ENCODE measurements at regions not wholly inside any gene's neighbourhood (a gene's known extent, or its start where the extent isn't known, plus 50 kb on each side); places are given as distances from the start of the nearest gene placed in this dataset.
A peak's percentile ranks its signal among the peaks of the same experiment; 100 is the strongest.
"Not testable (repeated sequence)": the region's sequence is repeated elsewhere in the genome, so short reads cannot be mapped to it uniquely, and the experiment has no call there.

DNA sequence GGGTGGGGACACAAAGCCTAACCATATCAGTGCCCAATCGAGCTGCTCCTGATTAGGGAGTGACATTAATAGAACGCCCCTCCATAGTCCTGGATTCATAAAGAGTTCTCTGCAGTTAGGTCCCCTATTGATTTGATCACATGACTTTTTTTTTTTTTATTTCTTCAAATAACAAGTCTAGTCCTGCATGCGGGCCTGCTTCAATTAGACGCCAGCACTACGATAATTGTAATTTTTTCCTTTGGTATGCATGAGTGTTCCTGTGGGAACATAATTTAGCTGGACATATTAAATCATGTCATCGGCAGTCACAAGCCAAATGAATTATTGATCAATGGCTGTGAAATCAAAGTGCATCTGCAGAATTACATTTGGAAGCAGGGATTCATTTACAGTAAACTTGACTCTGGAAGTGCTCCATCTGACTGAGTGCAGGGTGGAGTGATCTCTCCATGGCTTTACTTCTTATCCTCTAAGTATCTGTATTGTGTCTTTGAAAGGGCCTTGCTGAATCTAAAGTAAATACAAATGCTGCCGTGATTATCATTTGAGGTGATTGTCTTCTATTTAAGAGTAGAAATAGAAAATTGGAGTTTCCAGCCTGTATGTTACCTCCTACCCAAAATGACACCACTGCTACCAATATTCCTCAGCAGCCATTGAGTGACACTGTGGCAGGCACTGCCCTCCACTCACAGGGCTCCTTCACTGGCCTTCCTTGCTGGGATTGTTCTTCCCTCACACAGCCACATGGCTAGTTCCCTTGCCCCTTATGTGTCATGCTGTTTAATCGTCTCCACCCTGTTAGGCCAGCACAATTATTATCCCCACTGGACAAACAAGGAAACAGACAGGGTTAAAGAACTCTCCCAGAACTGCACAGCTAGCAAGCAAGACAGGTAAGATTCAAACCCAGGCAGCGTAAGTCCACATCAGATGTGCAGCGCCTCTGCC, 337.4 kb upstream of the ID2 start:
- no peak for DNase-seq (ENCODE audit: low spot score)

- DNase-seq (ENCODE audit: low spot score), result no peak
These were observed 336.7 kb upstream of the ID2 start for GRCh38 chr2:8345200-8345599.

DNA sequence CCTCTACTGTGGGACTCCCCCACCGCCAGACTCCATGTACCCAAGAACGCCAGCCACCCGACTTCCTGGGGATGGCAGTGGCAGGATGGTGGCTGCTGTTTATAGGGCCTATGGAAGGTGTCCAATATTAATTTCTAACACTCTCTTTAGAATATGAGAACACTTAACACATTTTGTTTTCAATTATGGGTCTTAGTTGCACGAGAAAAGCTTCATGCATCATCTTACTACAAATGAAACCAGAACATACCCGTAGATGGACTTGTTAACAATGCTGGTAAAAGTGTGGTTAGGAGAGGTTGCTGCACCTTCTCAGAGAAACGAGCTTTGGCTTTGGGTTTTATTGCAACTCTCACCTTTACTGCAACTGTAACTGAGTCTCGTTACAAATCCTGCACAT, 335.6 kb upstream of the ID2 start:
- DNase-seq (ENCODE audit: low spot score), result no peak

- DNase-seq (ENCODE audit: low spot score), result no peak
These were observed 335.0 kb upstream of the ID2 start for GRCh38 chr2:8346706-8347430.

DNA sequence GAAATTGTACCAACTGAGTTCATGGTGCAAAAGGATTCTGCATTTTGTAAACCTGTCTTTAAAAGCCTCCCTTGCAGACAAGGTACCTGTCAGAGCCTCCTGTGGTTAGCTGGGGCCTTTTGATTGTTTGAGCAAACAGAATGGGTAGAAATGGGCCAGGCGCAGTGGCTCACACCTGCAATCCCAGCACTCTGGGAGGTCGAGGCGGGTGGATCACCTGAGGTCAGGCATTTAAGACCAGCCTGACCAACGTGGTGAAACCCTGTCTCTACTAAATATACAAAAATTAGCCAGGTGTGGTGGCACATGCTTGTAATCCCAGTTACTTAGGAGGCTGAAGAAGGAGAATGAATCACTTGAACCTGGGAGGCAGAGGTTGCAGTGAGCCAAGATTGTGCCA, 332.9 kb upstream of the ID2 start:
- DNase-seq (ENCODE audit: low spot score), result not testable (repeated sequence)

- no peak for DNase-seq (ENCODE audit: low spot score)
These were observed 329.6 kb upstream of the ID2 start for GRCh38 chr2:8352296-8352695.

GRCh38 chr2:8352989-8353388, 328.9 kb upstream of the ID2 start:
- DNase-seq (ENCODE audit: low spot score), result no peak

DNA sequence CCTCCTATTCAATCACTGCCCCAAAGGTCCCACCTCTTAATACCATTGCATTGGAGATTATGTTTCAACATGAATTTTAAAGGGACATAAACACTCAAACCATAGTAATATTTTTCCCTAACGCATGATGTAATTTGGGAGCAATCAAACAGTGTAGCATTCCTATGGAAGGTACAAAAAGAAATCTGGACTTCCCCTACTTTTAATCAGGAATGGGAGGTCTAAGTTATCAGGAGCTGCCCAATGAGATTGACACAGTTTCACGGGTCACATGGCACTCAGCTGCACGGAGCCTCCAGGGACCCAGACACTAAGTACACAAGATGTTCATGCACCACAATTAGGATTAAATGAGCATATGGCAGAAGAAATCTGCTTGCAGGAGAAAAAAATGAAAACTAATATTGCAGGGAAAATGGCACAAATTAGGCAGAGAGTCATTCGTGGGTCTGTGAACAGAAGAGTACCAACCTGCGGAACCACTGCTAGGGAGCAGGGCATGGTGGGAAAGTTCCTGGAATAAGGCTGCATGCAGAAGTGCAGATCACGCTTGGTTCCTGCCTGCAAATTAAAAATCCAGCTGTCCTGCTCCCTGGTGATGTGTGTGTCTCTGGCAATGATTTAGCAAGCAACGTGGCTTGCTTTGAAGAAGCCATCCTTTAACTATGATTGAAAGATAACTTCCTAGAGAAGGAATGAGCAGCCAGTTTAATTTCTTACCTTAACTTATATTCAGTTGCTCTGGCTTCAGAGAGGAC, 326.6 kb upstream of the ID2 start:
- peak; percentile 22 for DNase-seq (ENCODE audit: low spot score)

GRCh38 chr2:8357738-8358518, 323.9 kb upstream of the ID2 start:
- DNase-seq (ENCODE audit: low spot score), result no peak

- no peak for DNase-seq (ENCODE audit: low spot score)
These were observed 319.9 kb upstream of the ID2 start for GRCh38 chr2:8361930-8362329.

- DNase-seq (ENCODE audit: low spot score), result no peak
These were observed 318.7 kb upstream of the ID2 start for GRCh38 chr2:8363161-8363560.

DNA sequence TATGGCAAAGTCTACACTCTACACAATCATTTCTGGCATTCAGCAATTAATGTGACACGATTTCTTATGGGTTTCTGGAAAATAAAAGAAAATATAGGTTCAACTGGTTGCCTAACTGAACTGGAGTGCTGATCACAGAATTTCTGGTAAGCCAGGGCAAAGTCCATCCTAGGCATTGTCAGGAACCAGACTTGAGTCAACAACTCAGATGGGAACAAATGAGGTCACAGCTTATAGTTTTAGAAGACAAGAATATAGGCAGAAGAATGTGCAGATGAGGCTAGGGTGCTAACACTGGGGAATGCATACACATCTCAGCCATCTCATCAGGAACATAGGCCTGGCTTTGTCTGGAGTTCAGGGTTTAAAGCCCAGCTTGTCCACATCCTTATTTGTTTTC, 317.2 kb upstream of the ID2 start:
- DNase-seq (ENCODE audit: low spot score), result no peak

DNA sequence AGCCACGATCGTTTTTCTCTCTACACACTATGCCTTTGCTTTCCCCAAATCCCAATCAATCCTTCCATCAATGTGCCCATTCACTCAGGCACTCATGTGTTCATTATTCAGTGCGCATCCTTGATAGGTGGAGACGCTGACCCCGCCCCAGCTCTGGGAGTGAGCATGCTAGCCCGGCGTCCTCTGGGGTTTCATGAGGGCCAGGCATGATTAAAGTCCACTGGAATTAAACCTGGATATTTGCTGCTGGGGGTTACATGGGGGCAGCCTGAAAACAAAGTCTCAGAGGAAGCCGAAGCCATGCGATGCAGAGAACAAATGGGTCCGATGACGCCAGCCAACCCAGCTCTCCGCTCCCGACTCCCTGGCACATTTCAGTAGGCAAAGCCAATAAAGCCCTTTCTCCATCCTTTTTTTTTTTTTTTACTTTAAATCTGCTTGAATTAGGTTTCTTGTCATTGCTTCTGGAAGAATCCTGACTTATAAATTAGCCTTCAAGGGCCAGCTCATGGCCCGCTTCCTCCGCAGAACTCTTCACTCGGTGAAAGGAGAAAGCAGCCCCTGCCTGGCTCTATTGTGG, 316.4 kb upstream of the ID2 start:
- DNase-seq (ENCODE audit: low spot score), result no peak

- no peak for DNase-seq (ENCODE audit: low spot score)
These were observed 314.0 kb upstream of the ID2 start for GRCh38 chr2:8367833-8368232.

DNA sequence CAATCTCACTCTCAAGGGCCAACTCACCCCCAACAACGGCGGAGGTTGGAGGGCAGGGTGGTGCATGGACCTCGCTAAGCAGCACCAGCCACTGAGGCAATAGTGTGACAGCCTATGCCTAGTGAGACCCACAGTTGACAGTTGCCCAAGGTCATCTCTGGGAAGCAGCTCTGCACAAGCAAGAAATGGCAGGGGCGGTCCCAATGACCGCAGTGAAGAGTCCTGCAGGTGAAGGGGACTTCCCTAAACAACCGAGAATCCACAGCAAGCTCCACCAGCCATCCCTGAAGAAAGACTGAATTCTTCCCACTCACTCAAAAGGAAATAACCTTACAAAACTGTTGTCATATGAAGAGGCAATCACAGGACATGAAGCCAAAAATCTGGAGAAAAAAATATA, 313.4 kb upstream of the ID2 start:
- no peak for DNase-seq (ENCODE audit: low spot score)

- no peak for DNase-seq (ENCODE audit: low spot score)
These were observed 312.3 kb upstream of the ID2 start for GRCh38 chr2:8369522-8369921.

DNA sequence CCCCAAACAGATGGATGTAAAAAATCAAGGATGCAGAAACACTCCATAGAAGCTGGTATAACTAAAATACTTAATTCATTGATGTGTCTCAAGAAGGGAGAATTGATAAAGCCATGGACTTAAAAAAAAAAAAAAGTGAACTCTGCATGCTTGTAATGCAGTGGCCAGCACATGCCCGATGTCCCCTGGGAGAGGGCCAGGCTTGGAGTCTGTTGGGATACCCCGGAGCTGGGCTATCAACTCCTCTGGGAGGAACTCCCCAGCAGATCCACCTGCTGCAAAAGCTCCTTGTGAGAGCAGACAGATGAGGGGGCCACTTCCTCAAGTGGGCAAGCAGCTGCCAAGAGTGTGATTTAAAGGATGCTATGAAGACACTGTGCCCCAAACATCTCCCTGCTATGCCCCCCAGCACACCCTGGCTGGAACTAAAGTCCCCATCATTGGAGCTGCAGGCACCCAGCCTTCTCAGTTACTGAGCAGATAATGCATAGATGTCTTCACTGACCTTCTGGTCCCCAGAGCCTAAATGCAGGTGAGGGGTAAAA, 311.5 kb upstream of the ID2 start:
- no peak for DNase-seq (ENCODE audit: low spot score)

DNA sequence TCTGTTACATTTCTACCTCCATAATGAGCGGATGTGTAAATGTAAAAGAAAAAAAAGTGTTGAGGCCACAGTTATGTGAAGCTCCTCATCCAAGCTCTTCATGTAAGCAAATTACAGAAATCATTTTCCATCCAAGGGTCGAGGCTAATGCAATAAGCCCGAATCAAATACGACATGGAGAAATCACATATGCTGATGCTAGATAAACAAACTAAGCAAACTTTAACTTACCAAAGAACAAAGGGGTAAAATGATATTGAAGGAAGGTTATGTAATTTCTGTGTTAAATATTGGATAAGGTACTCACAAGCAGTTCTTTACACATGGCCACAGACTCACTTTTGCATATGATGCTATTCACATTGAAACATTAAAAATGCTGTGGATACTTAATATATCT, 310.2 kb upstream of the ID2 start:
- no peak for DNase-seq (ENCODE audit: low spot score)

GRCh38 chr2:8374782-8375181, 307.1 kb upstream of the ID2 start:
- no peak for DNase-seq (ENCODE audit: low spot score)

DNA sequence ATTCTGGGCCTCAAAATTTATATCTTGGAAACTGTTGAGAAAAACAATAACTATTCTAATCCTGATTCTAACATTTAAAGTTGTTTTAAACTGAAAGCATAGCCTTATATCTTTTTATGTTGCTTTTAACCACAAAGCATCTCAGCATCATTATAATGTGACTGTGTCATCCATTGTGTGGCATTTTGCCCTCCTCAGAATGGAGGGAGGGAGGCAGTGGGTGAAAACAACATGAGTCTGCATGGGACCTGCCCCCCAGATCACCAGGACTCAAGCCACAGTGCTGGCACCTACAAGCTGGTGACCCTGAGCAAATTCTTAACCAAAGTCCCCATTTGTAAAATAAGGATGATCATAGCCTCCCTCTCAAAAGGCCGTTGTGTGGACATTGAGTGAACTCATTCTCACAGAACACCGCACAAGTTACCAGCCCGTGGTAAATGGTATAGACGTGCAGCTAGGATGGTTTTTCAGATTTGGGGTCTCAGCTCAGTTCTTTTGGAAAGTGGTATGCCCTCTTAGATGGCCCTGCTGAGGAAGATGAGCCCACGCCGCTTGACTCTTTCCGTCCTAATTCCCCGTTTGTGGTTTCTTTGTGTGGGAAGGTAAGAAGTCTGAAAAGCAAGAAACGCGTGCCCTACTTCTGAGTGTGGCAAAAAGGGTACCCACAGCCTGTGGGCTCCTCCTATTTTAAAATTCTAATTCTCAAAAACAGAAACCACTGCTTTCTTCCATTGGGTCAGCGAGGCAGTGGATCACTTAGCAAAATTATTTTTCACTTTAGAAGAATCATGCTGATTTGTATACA, 305.0 kb upstream of the ID2 start:
- no peak for DNase-seq (ENCODE audit: low spot score)
